GM18505 (cell line): ENCODE measurements at regions not wholly inside any gene's neighbourhood (a gene's known extent, or its start where the extent isn't known, plus 50 kb on each side); places are given as distances from the start of the nearest gene placed in this dataset.
"Not testable (repeated sequence)": the region's sequence is repeated elsewhere in the genome, so short reads cannot be mapped to it uniquely, and the experiment has no call there.

Source experiments
- ATAC-seq: cut with Tn5 transposase; IDR thresholded peaks from one replicate; pipeline ENCODE4 v1.9.1; 2021; ENCODE audit not compliant: unreplicated experiment
- POLR2A ChIP-seq: IDR thresholded peaks from 4 replicates; pipeline ENCODE4 v1.6.1; 2011; ENCODE audit warnings: borderline replicate concordance; ENCODE audit not compliant: insufficient read depth, insufficient read length; ENCODE audit errors: extremely low read depth

DNA sequence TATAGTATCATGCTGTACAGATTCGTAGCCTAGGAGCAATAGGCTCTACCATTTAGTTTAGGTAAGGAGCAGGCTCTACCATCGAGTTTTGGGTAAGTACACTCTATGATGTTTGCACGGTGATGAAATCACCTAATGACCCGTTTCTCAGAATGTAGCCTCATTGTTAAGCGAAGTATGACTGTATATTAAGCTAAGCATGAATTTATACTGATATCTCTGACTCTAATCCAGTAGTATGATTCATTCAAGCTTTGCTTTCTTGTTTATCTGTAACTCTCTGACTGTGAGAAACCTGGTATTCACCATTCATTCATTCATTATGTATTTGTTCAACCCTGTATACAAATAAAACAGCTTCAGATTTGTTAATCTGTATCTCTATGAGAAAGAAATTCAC lies 283.9 kb upstream of the PRICKLE1 start:
- ATAC-seq, result no peak
- no peak for TF ChIP-seq POLR2A

- TF ChIP-seq POLR2A, result no peak
- ATAC-seq, result no peak
Observed at GRCh38 chr12:42871816-42872215, 282.3 kb upstream of the PRICKLE1 start.

DNA sequence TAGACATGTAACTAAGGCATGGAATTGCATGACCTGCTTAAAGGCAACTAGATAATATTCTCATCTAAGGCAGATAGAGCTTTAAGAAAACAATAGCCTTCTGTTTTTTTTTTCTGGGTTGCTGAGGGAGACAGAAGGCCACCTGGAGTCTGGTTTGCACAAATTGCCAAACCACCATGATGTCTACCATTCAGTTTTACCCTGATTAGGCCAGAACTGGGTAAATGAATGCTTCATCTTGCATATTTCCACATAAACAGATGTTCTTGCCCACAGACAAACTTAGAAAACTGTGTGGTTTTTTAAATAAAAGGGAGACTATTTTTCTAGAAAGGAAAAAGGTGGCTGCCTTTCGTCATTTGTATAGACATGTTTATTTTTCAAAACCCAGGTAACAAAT lies 278.7 kb upstream of the PRICKLE1 start:
- no peak for TF ChIP-seq POLR2A
- ATAC-seq, result no peak

GRCh38 chr12:42865282-42865681 lies 275.7 kb upstream of the PRICKLE1 start:
- ATAC-seq, result no peak
- TF ChIP-seq POLR2A, result no peak

- ATAC-seq, result no peak
- no peak for TF ChIP-seq POLR2A
Observed at GRCh38 chr12:42862055-42862454, 272.5 kb upstream of the PRICKLE1 start.

GRCh38 chr12:42860331-42860730 lies 270.8 kb upstream of the PRICKLE1 start:
- ATAC-seq, result not testable (repeated sequence)

- ATAC-seq, result no peak
- no peak for TF ChIP-seq POLR2A
Observed at GRCh38 chr12:42859612-42860011, 270.1 kb upstream of the PRICKLE1 start.

- TF ChIP-seq POLR2A, result no peak
Observed at GRCh38 chr12:42857106-42857505, 267.6 kb upstream of the PRICKLE1 start.

GRCh38 chr12:42855362-42855950 lies 265.9 kb upstream of the PRICKLE1 start:
- TF ChIP-seq POLR2A, result no peak
- no peak for ATAC-seq

More at GRCh38 chr12:42857106-42857505, 267.6 kb upstream of the PRICKLE1 start:
- no peak for ATAC-seq

- ATAC-seq, result no peak
- TF ChIP-seq POLR2A, result no peak
Observed at GRCh38 chr12:42854826-42855225, 265.3 kb upstream of the PRICKLE1 start.

- no peak for TF ChIP-seq POLR2A
- no peak for ATAC-seq
Observed at GRCh38 chr12:42854208-42854607, 264.7 kb upstream of the PRICKLE1 start.

DNA sequence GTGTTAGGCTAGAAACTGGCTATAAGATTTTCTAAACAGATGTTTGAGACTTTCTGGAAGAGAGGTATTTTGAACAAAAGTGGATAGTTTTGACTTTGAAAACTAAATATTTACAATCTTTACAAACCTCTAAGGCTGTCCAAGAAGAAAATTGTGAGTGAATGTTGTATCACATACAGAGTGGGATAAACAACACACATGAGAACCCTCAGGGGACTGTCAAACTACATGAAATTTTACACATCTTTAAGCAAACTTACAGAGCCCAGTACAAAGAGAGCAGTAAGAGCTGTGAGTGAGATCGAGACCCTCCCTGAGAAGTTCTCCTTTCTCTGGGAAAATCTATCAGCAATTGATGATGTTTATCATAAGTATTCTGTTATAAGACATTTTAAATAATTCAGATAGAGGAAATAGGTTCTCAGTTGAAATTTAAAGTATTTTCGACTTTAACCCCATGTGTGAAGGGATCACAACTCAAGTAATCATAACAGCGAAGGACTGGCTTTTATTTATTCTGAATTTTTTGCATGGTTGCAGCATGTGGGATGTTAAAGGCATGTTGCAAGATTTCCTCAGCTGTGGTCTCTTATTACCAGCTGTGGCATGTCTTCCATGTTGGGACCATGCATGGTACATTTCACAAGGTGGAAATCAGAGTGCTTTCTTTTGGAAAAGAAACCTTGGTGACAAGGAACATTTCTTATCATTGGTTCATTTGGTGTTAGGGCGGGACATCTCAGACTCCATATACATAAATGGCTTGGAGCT lies 264.0 kb upstream of the PRICKLE1 start:
- no peak for TF ChIP-seq POLR2A
- ATAC-seq, result no peak

DNA sequence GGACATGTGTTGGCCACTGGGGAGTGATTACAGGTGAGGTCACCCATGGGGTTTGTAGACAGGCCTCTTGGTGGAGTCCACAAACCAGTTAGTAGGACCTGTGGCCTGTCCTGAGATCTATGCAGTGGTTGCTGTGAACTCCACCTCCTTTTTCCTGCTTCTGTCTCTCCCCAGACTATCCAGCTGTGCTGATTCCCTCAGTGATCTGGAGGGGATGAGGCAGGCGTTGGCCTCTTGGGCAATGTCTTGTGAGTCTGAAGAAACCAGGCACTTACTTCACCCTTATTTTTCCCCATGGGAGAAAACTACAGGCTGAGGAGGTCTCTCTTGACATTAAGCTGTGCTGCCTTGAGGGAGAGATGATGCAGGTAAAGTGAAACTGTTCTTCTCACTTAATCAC lies 257.2 kb upstream of the PRICKLE1 start:
- TF ChIP-seq POLR2A, result no peak
- ATAC-seq, result no peak

GRCh38 chr12:42834062-42834461 lies 244.5 kb upstream of the PRICKLE1 start:
- no peak for TF ChIP-seq POLR2A
- ATAC-seq, result no peak
